IMR-90 (cell line): ENCODE measurements at regions not wholly inside any gene's neighbourhood (a gene's known extent, or its start where the extent isn't known, plus 50 kb on each side); places are given as distances from the start of the nearest gene placed in this dataset.

Source experiments
- BHLHE40 ChIP-seq: fragments of 150-350 bp; IDR thresholded peaks from 2 replicates; pipeline ENCODE4 v1.6.1; 2016; ENCODE audit warnings: mild to moderate bottlenecking, low read depth, low read length
- CEBPB ChIP-seq: IDR thresholded peaks from 2 replicates; pipeline ENCODE4 v1.6.1; 2012; ENCODE audit warnings: low read depth, low read length, improper control_type of control experiment
- CHD1 ChIP-seq: IDR thresholded peaks from 2 replicates; pipeline ENCODE4 v1.6.1; 2012; ENCODE audit warnings: low read depth, low read length, improper control_type of control experiment
- CTCF ChIP-seq: conservative IDR thresholded peaks from 2 replicates; pipeline ENCODE4 v1.5.1; 2012; ENCODE audit warnings: mild to moderate bottlenecking, low read depth, low read length, improper control_type of control experiment
- FOS ChIP-seq: fragments of 150-350 bp; IDR thresholded peaks from 2 replicates; pipeline ENCODE4 v1.6.1; 2016; ENCODE audit warnings: low read depth, low read length
- MAFK ChIP-seq: IDR thresholded peaks from 2 replicates; pipeline ENCODE4 v1.6.1; 2012; ENCODE audit warnings: low read depth, low read length, improper control_type of control experiment
- MXI1 ChIP-seq: IDR thresholded peaks from 2 replicates; pipeline ENCODE4 v1.6.1; 2012; ENCODE audit warnings: low read depth, mild to moderate bottlenecking, low read length, moderate library complexity, borderline replicate concordance
- POLR2A ChIP-seq: IDR thresholded peaks from 2 replicates; pipeline ENCODE4 v1.6.1; 2012; ENCODE audit warnings: mild to moderate bottlenecking, low read depth, low read length
- RAD21 ChIP-seq: IDR thresholded peaks from 2 replicates; pipeline ENCODE4 v1.6.1; 2012; ENCODE audit warnings: low read length, improper control_type of control experiment
- RFX5 ChIP-seq: IDR thresholded peaks from 2 replicates; pipeline ENCODE4 v1.8.0; 2012; ENCODE audit warnings: low read depth, mild to moderate bottlenecking, low read length, moderate library complexity
- SMC3 ChIP-seq: fragments of 150-350 bp; IDR thresholded peaks from 2 replicates; pipeline ENCODE4 v1.6.1; 2016; ENCODE audit warnings: low read depth, mild to moderate bottlenecking, antibody characterized with exemption, low read length, moderate library complexity
- USF2 ChIP-seq: fragments of 150-350 bp; IDR thresholded peaks from 2 replicates; pipeline ENCODE4 v1.6.1; 2017; ENCODE audit warnings: mild to moderate bottlenecking, antibody characterized with exemption, low read length, low read depth
- TF ChIP-seq, protein P1 (sequence below): fragments of 150-350 bp; IDR thresholded peaks from 2 replicates; pipeline ENCODE4 v1.6.1; 2016; ENCODE audit warnings: low read depth, mild to moderate bottlenecking, low read length, moderate library complexity, borderline replicate concordance

DNA sequence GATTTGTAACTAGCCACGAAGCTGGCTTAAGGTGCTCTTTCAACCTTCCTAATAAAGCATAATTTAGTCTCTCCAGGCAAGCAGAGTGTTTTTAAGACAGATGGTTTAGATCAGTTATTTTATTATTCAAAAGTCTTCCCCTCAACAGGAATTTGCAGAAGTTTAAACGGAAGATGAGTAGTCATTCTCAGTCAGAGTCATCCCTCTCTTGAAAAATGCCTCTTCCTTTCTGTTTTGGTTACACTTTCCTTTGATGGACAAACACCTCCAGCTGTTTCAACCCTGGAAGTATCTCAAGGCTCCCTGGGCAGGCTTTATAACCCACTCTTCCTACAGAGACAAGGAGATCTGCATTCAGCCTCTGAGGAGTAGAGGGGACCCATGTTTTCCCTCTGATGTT lies 60.3 kb upstream of the POU2AF2 start:
- TF ChIP-seq CTCF (no peak), FOS (no peak), POLR2A (no peak), RFX5 (no peak), BHLHE40 (no peak), USF2 (no peak), RAD21 (no peak), CEBPB (no peak), SMC3 (no peak), CHD1 (no peak), MXI1 (no peak), MAFK (no peak)
- TF ChIP-seq, protein P1, sequence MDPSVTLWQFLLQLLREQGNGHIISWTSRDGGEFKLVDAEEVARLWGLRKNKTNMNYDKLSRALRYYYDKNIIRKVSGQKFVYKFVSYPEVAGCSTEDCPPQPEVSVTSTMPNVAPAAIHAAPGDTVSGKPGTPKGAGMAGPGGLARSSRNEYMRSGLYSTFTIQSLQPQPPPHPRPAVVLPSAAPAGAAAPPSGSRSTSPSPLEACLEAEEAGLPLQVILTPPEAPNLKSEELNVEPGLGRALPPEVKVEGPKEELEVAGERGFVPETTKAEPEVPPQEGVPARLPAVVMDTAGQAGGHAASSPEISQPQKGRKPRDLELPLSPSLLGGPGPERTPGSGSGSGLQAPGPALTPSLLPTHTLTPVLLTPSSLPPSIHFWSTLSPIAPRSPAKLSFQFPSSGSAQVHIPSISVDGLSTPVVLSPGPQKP: no peak
